Testis (tissue), 2 donors: ENCODE measurements at regions not wholly inside any gene's neighbourhood (a gene's known extent, or its start where the extent isn't known, plus 50 kb on each side); places are given as distances from the start of the nearest gene placed in this dataset.

ENCODE experiments used
- DNase-seq: peaks from one replicate; pipeline ENCODE4 v3.0.0-alpha.2; 2019
- H3K27ac ChIP-seq, 2 donors: fragments of 200-600 bp; sonication (generic); one replicate each; pipeline ENCODE4 v1.5.1; 2019
- H3K27me3 ChIP-seq: fragments of 200-600 bp; sonication (generic); one replicate; pipeline ENCODE4 v1.5.1; 2019
- H3K36me3 ChIP-seq: fragments of 200-600 bp; sonication (generic); one replicate; pipeline ENCODE4 v1.5.1; 2017; ENCODE audit warnings: low read depth; ENCODE audit errors: missing control alignments
- H3K4me1 ChIP-seq: fragments of 200-600 bp; sonication (generic); one replicate; pipeline ENCODE4 v1.5.1; 2019
- H3K4me3 ChIP-seq, 2 donors: fragments of 200-600 bp; sonication (generic); one replicate each; pipeline ENCODE4 v1.5.1; 2017 to 2019
- H3K9me3 ChIP-seq: fragments of 200-600 bp; sonication (generic); one replicate; pipeline ENCODE4 v1.5.1; 2017
- CTCF ChIP-seq, 3 experiments: fragments of 450-650 bp in 2 of 3; fragments of 200-600 bp in 1 of 3; sonication (generic) in 1 of 3; IDR thresholded peaks; one replicate each; pipeline ENCODE4 v1.5.1; 2016 to 2019; ENCODE audit warnings: antibody characterized with exemption in 3 of 3, mild to moderate bottlenecking in 2 of 3, moderate library complexity in 1 of 3
- POLR2A ChIP-seq: fragments of 450-650 bp; IDR thresholded peaks from one replicate; pipeline ENCODE4 v1.6.1; 2017; ENCODE audit warnings: antibody characterized with exemption, mild to moderate bottlenecking, moderate library complexity
- WGBS, 2 donors: methylation state at CpG; one replicate each; pipeline ENCODE4 v1.1.5; 2018; 5-methylcytosine and 5-hydroxymethylcytosine counted together
- intact Hi-C: fragments of 100-400 bp; cut with DNase I; formaldehyde crosslinking; loops from one replicate; pipeline ENCODE4 v1.15.1; 2023; ENCODE audit warnings: low total_unique reads

DNA sequence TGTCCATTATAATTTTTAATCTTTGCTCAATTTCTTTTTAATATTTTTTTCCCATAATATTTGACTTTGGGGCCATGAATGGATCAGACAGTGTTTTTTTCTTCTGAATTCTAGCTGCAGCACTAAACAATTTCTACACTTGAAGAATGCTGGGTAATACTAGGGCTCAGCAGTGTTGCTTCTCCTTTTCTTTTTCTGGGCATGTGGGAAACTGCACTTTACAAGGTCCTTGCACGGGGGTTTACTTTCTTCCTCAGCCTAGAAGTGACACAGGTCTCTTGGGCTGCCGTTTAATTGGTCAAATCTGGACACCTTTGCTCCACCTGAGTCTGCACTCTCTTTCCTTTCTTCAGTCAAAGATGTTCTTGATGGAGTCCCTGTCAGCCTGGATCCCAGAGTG, 135.4 kb upstream of the APCDD1 start:
- DNase-seq = no peak
- no peaks in the 10 kb centered on the region for H3K4me1 ChIP-seq
- H3K27me3 ChIP-seq = no peaks in the 10 kb centered on the region
- no peak overlapping the region for H3K27ac ChIP-seq
- H3K4me3 ChIP-seq = no peak overlapping the region
- no peaks in the 10 kb centered on the region for H3K36me3 ChIP-seq
- 78 to 100% methylated on average over 2 of the region's 2 CpGs for whole genome bisulfite sequencing, 2 donors
- H3K9me3 ChIP-seq = no peaks in the 10 kb centered on the region
- TF ChIP-seq CTCF (IDR thresholded peaks at IDR 0.05) (no peak), POLR2A (no peak)
- intact Hi-C loops = no loop called here

DNA sequence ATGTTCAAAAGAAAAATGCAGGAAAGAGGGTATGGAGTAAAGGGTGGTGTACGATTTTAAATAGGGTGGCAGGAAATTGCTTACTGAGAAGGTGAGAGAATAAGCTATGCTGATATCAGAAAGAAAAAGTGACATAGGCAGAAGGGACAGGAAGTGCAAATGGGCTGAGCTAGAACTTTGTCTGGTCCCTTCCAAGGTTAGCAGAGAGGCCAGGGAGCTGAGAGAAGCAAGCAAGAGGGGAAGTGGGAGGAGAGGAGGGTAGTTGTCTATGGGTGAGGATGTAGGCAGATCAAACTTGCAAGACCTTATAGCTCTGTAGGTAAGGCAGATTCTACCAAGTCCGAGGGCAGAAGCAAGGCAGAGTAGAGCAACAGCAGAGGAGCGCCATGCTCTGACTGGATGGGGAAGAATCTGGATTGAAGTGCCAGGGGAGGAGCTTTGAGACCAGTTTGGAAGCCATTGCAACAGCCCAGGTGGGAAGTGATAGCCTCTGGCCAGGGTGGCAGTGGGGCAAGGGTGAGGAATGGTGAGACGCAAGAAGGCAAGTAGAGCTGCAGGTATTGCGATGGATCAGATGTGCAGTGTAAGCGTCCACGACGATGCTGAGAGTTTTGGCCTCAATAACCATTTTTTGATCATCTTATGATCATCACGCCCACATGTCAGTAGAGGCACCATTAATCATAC, 134.4 kb upstream of the APCDD1 start:
- Histone ChIP-seq H3K27me3 (no peaks in the 10 kb centered on the region), H3K4me1 (no peaks in the 10 kb centered on the region), H3K27ac (no peak overlapping the region), H3K4me3 (no peak overlapping the region), H3K36me3 (no peaks in the 10 kb centered on the region), H3K9me3 (no peaks in the 10 kb centered on the region)
- TF ChIP-seq CTCF (IDR thresholded peaks at IDR 0.05) (no peak), POLR2A (no peak)
- WGBS, 2 donors = 94 to 96% methylated on average over 9 of the region's 9 CpGs
- no peak for DNase-seq
- intact Hi-C loops = no loop called here

- no peak for TF ChIP-seq CTCF (IDR thresholded peaks at IDR 0.05)
- no peak for TF ChIP-seq POLR2A
- no peak overlapping the region for H3K27ac ChIP-seq
- H3K4me3 ChIP-seq = no peak overlapping the region
- no peaks in the 10 kb centered on the region for H3K4me1 ChIP-seq
- DNase-seq = no peak
- no peaks in the 10 kb centered on the region for H3K27me3 ChIP-seq
- intact Hi-C loops = no loop called here
- no peaks in the 10 kb centered on the region for H3K36me3 ChIP-seq
- WGBS, 2 donors = 90 to 92% methylated on average over 7 of the region's 7 CpGs
- no peaks in the 10 kb centered on the region for H3K9me3 ChIP-seq
These were observed 133.6 kb upstream of the APCDD1 start for GRCh38 chr18:10320791-10321190.

- Histone ChIP-seq H3K27me3 (no peaks in the 10 kb centered on the region), H3K9me3 (no peaks in the 10 kb centered on the region), H3K4me1 (no peaks in the 10 kb centered on the region), H3K4me3 (no peak overlapping the region), H3K27ac (no peak overlapping the region), H3K36me3 (no peaks in the 10 kb centered on the region)
- no peak for DNase-seq
- 80 to 91% methylated on average over 1 to 2 of the region's 2 CpGs for WGBS, 2 donors
- intact Hi-C loops = no loop called here
- TF ChIP-seq POLR2A = no peak
- no peak for TF ChIP-seq CTCF (IDR thresholded peaks at IDR 0.05)
These were observed 132.9 kb upstream of the APCDD1 start for GRCh38 chr18:10321576-10321975.

DNA sequence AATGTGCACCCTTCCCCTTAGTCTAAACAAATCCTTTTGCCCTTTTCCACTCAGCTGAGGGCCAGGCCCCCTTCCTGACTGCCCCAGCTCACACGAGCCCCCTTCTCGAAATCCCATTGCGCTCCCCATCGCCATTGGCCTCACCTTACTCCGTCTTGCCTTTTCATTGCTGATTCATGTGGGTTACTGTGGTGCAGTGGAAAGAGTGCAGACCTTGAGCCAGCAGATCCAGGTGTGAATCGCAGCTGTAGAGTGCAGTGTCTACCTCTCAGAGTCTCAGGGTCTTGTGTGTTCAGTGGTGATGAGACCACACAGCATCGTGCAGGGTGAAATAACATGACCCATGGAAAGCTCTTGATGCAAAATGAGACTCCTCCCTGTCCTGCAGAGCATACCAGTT, 132.4 kb upstream of the APCDD1 start:
- no peak overlapping the region for H3K27ac ChIP-seq

More for the DNA sequence above, 132.4 kb upstream of the APCDD1 start:
- 90 to 93% methylated on average over 7 of the region's 7 CpGs for WGBS, 2 donors
- TF ChIP-seq CTCF (IDR thresholded peaks at IDR 0.05) = no peak
- no peak for TF ChIP-seq POLR2A
- no peak for DNase-seq
- Histone ChIP-seq H3K4me1 (no peaks in the 10 kb centered on the region), H3K4me3 (no peak overlapping the region), H3K27me3 (no peaks in the 10 kb centered on the region), H3K9me3 (no peaks in the 10 kb centered on the region), H3K36me3 (no peaks in the 10 kb centered on the region)
- intact Hi-C loops = no loop called here
